IMR-90 (cell line): ENCODE measurements at regions not wholly inside any gene's neighbourhood (a gene's known extent, or its start where the extent isn't known, plus 50 kb on each side); places are given as distances from the start of the nearest gene placed in this dataset.
A peak's percentile ranks its signal among the peaks of the same experiment; 100 is the strongest.

Experiments
- CEBPB ChIP-seq: IDR thresholded peaks from 2 replicates; pipeline ENCODE4 v1.6.1; 2012; ENCODE audit warnings: low read depth, low read length, improper control_type of control experiment
- FOS ChIP-seq: fragments of 150-350 bp; IDR thresholded peaks from 2 replicates; pipeline ENCODE4 v1.6.1; 2016; ENCODE audit warnings: low read depth, low read length
- TF ChIP-seq, protein P1 (sequence below): conservative IDR thresholded peaks from 2 replicates; pipeline ENCODE4 v1.5.1; 2012; ENCODE audit warnings: mild to moderate bottlenecking, low read depth, low read length, improper control_type of control experiment

DNA sequence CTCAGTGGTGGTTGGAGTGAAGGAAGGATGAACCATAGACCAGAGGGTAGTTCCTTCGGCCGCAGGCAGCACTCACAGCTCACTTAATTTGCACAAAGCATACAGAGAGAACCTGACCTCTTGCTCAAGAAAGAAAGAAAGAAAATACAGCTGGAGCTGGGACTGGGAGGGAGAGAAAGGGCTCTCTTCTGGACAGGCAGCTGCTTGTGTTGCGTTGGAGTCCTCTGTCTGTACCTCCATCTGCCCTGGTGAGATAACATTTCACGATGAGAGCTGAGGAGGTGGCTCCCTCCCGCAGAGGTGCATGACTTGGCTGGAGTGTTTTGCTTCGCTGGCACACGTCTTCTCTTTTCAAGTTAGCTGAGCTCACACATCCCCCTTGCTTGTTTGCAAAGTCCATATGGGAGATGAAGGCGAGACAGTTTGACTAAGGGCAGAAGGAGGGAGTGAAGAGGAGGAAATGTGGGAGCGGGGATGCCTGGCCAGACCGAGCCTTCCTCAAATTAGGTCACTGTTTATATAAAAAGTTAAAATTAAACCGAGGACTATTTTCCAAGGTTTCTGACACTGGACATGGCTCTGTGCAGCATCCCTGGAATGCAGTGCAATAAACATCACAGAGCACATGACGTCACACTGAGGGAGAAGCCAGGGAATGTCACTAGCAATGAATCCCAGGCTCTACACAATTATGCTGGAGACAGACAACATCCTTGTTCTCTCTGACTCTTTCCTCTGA is 359.4 kb downstream of the CD83 start (continued):
- TF ChIP-seq, protein P1, sequence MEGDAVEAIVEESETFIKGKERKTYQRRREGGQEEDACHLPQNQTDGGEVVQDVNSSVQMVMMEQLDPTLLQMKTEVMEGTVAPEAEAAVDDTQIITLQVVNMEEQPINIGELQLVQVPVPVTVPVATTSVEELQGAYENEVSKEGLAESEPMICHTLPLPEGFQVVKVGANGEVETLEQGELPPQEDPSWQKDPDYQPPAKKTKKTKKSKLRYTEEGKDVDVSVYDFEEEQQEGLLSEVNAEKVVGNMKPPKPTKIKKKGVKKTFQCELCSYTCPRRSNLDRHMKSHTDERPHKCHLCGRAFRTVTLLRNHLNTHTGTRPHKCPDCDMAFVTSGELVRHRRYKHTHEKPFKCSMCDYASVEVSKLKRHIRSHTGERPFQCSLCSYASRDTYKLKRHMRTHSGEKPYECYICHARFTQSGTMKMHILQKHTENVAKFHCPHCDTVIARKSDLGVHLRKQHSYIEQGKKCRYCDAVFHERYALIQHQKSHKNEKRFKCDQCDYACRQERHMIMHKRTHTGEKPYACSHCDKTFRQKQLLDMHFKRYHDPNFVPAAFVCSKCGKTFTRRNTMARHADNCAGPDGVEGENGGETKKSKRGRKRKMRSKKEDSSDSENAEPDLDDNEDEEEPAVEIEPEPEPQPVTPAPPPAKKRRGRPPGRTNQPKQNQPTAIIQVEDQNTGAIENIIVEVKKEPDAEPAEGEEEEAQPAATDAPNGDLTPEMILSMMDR: no peak
- TF ChIP-seq FOS (peak; percentile 80), CEBPB (peak; percentile 66)
